HEK293T (cell line): ENCODE measurements at regions not wholly inside any gene's neighbourhood (a gene's known extent, or its start where the extent isn't known, plus 50 kb on each side); places are given as distances from the start of the nearest gene placed in this dataset.

ENCODE experiments used
- CTCF ChIA-PET: fragments of 350-600 bp; formaldehyde crosslinking; extraction: SDS; loops from one replicate; lab custom pipeline; 2021; ENCODE audit warnings: antibody characterized with exemption, inconsistent platforms; lab: Yijun Ruan, JAX
- POLR2A ChIA-PET: fragments of 350-600 bp; formaldehyde crosslinking; extraction: SDS; loops from one replicate; lab custom pipeline; 2020; ENCODE audit warnings: antibody characterized with exemption, inconsistent platforms; lab: Yijun Ruan, JAX
- DNase-seq: peaks from one replicate; pipeline ENCODE4 v3.0.0; 2012; ENCODE audit warnings: mixed read lengths; ENCODE audit errors: extremely low spot score
- ARNT ChIP-seq: fragments of 450-650 bp; IDR thresholded peaks from 2 replicates; pipeline ENCODE4 v1.6.1; 2017; ENCODE audit warnings: mild to moderate bottlenecking
- BHLHE40 ChIP-seq: fragments of 450-650 bp; IDR thresholded peaks from 2 replicates; pipeline ENCODE4 v1.6.1; 2016; ENCODE audit warnings: mild to moderate bottlenecking, moderate library complexity, borderline replicate concordance
- CTBP1 ChIP-seq: fragments of 450-650 bp; IDR thresholded peaks from 2 replicates; pipeline ENCODE4 v1.6.1; 2016; ENCODE audit warnings: borderline replicate concordance
- ELF4 ChIP-seq: fragments of 450-650 bp; IDR thresholded peaks from 2 replicates; pipeline ENCODE4 v1.6.1; 2017; ENCODE audit warnings: antibody characterized with exemption
- FOXA1 ChIP-seq: fragments of 450-650 bp; IDR thresholded peaks from 2 replicates; pipeline ENCODE4 v1.6.1; 2016; ENCODE audit warnings: mild to moderate bottlenecking
- FOXK2 ChIP-seq: fragments of 450-650 bp; IDR thresholded peaks from 2 replicates; pipeline ENCODE4 v1.6.1; 2016; ENCODE audit warnings: mild to moderate bottlenecking
- FOXM1 ChIP-seq: fragments of 450-650 bp; IDR thresholded peaks from 2 replicates; pipeline ENCODE4 v1.6.1; 2017; ENCODE audit warnings: mild to moderate bottlenecking, borderline replicate concordance
- HDGF ChIP-seq: fragments of 450-650 bp; IDR thresholded peaks from 2 replicates; pipeline ENCODE4 v1.6.1; 2017; ENCODE audit warnings: antibody characterized with exemption, borderline replicate concordance
- L3MBTL2 ChIP-seq: fragments of 450-650 bp; conservative IDR thresholded peaks from 2 replicates; pipeline ENCODE4 v1.6.1; 2016; ENCODE audit warnings: mild to moderate bottlenecking
- LEF1 ChIP-seq: fragments of 450-650 bp; IDR thresholded peaks from 2 replicates; pipeline ENCODE4 v1.6.1; 2017; ENCODE audit warnings: mild to moderate bottlenecking, borderline replicate concordance
- NFRKB ChIP-seq: fragments of 450-650 bp; IDR thresholded peaks from 2 replicates; pipeline ENCODE4 v1.6.1; 2016; ENCODE audit warnings: mild to moderate bottlenecking, moderate library complexity
- SP1 ChIP-seq: fragments of 450-650 bp; IDR thresholded peaks from 2 replicates; pipeline ENCODE4 v1.6.1; 2017
- SUZ12 ChIP-seq: fragments of 450-650 bp; IDR thresholded peaks from 2 replicates; pipeline ENCODE4 v1.6.1; 2016; ENCODE audit warnings: mild to moderate bottlenecking
- TARDBP ChIP-seq: fragments of 450-650 bp; IDR thresholded peaks from 2 replicates; pipeline ENCODE4 v1.6.1; 2016
- ZNF384 ChIP-seq: fragments of 450-650 bp; IDR thresholded peaks from 2 replicates; pipeline ENCODE4 v1.6.1; 2016
- TF ChIP-seq, protein P1 (sequence below): fragments of 450-650 bp; IDR thresholded peaks from 2 replicates; pipeline ENCODE4 v1.6.1; 2016

DNA sequence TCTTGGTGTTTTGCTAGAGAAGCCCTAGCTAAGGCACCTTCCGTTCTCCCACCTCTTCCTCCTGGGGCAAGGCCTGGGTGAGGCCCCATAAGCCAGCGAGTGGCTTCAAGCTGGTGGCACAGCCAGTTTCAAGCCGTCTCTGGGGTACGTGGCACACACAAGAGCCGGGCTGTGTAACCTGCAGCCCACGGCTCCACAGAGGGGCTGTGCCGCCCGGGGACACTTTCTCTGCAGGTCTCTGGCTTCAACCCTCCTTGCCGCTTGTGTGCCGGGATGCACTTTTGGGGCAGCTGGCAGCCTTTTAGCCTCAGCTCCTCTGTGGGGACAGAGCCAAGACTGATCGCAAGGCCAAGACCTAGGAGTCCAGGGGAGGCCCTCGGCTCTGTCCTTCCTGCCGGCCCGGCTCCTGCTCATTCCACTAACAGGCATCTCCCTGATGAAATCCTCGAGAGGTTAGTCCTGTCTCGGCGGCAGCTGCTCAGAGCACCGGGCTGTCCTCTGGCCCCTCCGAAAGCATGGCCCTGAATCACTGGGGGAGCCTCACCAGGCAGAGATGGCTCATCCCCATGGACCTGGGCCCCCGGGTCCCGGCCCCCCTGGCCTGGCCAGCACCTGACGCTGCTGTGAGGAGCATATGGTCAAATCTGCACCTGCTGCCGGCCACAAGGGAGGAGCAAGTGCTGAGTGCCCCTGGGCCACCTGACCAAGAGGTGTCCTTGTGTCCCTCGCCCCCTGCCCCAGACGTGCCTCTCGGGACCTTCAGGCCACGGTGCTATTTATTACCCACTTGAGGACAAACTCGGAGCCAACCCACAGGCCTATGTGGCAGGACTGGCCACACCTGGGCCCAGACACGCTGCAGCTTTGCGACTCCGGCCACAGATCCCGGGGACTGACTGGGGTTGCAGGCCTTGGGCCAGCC lies 98.5 kb downstream of the METRNL start:
- no peak for DNase-seq
- CTCF ChIA-PET = no interaction called here
- TF ChIP-seq NFRKB (no peak), FOXM1 (no peak), BHLHE40 (no peak), TARDBP (no peak), ARNT (no peak), ELF4 (no peak), SUZ12 (no peak), FOXK2 (no peak), L3MBTL2 (no peak), ZNF384 (no peak)
- TF ChIP-seq, protein P1, sequence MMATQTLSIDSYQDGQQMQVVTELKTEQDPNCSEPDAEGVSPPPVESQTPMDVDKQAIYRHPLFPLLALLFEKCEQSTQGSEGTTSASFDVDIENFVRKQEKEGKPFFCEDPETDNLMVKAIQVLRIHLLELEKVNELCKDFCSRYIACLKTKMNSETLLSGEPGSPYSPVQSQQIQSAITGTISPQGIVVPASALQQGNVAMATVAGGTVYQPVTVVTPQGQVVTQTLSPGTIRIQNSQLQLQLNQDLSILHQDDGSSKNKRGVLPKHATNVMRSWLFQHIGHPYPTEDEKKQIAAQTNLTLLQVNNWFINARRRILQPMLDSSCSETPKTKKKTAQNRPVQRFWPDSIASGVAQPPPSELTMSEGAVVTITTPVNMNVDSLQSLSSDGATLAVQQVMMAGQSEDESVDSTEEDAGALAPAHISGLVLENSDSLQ = no peak
- POLR2A ChIA-PET = interaction anchor here (0.7 kb wide), 1 partner anchor 120 kb away, joined by 4 read pairs; no protein-coding TSS in a partner anchor

DNA sequence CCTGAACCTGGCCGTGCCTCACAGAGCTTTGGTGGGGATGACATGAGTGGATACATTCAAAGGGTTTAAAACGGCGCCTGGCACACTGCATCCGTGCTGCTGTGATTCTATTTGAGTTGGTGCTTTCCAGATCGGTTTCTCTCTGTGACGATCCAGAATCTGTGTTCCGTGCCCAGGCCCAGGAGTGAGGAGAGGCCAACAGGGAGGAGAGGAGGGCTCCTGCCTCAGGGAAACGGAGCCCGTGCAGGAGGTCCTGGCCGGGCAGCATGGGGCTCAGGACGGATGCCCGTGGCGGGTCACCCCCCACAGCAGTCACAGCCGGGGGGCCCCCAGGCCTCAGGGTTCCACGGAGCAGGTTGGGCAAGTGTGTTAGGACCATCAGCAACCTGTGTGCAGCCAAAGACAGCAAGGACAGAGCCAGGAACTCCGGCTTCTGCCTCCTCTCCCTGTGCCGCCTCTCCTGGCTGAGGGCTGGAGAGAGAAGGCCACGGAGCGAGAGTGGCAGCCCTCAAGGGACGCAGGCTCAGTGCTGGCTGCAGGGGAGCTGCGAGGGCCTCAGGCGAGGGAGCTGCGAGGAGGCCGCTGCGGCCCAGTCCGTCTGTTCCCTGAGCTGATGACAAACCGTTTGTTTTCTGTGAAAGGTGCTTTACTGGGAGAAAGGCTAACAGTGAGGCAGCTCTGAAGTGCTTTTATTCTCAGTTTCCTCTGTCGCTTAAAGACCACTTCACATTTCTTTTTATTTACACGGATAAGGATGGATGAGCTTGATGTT lies 99.3 kb downstream of the METRNL start:
- DNase-seq = no peak
- ChIA-PET POLR2A (no interaction called here), CTCF (no interaction called here)
- TF ChIP-seq FOXK2 (no peak), ARNT (no peak), CTBP1 (no peak), SP1 (no peak), TARDBP (no peak), FOXA1 (no peak), SUZ12 (no peak), FOXM1 (no peak), BHLHE40 (no peak), L3MBTL2 (no peak), NFRKB (no peak), LEF1 (no peak), ELF4 (no peak), ZNF384 (no peak), HDGF (no peak)
- TF ChIP-seq, protein P1 = no peak

DNA sequence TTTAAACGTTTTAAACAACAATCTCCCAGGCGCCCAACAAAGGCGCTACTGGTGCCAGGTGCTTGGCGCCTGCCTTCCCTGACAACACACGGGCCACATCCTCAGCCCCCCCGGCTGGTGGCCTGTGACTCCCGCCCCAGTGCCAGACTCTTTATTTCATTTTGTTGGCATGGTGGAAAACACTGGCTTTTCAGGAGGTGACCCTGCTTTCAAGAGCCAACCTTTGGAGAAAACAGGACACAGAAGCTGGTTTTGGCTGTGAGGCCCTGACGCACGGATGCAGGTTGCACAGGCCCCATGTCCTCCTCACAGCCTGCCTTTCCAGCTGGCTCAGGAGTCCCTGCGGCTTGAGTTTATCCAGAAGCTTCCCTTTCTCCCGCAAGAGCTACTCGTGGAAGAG lies 100.0 kb downstream of the METRNL start:
- POLR2A ChIA-PET = no interaction called here
- CTCF ChIA-PET = no interaction called here
- TF ChIP-seq ELF4 (no peak), LEF1 (no peak), ZNF384 (no peak), CTBP1 (no peak), TARDBP (no peak), FOXA1 (no peak), L3MBTL2 (no peak), SUZ12 (no peak), NFRKB (no peak), FOXK2 (no peak), HDGF (no peak), BHLHE40 (no peak), FOXM1 (no peak), SP1 (no peak), ARNT (no peak)
- TF ChIP-seq, protein P1 = no peak
- DNase-seq = no peak

DNA sequence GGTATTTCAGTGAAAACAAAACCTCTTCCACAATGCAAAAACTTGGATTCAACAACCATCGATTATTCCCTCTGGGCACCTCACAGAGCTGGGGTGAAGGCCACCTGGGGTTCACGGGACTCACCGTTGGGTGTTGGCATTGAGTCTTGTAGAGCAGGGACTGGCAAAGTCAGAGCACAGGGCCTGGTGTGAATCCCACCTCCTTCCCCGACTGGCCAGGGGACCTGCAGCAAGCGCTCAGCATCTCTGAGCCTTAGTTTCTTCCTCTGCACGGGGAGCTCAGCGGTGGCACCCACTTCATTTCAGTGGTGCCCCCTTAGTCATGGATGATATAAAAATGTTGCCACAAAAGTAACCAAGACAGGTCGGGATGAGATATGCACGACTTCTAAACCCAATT lies 100.4 kb downstream of the METRNL start:
- CTCF ChIA-PET = no interaction called here
- POLR2A ChIA-PET = no interaction called here
- no peak for TF ChIP-seq TARDBP
- TF ChIP-seq ELF4 = no peak
- no peak for TF ChIP-seq L3MBTL2
- no peak for TF ChIP-seq ZNF384
- no peak for TF ChIP-seq NFRKB
- no peak for TF ChIP-seq FOXM1
- no peak for DNase-seq

DNA sequence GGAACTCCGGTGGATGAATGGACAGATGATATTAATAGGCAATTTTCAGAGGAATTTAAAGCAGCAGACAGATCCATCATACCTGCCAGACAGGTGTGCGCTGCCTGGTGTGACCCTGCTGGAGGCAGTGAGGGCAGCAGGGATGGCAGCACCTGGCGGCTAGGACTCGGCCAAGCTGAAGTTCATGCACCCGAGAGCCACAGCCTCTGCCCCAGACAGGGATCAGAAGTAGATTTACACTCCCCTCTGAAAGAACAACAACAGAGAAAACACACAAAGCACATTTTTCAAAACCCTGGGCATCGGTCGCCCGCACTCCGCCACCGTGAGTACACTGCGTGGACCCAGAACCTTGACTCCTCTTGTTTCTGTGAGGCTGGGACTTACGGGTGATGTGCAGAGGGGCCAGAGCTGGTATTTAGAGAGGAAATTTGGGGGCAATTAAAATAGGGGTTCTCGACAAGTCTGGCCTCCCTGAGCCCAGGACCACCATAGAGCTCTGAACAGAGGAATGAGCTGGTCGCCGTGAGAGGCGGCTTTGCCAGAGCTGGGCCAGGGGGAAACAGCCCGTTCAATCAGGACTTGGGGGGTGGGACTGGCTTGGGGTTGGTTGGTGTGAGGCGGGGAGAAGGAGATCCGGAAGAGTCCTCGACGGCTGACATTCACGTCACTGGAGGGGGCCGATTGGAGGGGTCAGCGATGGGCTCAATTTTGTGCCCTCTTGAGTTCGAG lies 101.0 kb downstream of the METRNL start:
- TF ChIP-seq, protein P1 = no peak
- no peak for TF ChIP-seq FOXA1
- no peak for TF ChIP-seq CTBP1
- no peak for TF ChIP-seq ARNT
- TF ChIP-seq TARDBP = no peak
- TF ChIP-seq HDGF = no peak
- TF ChIP-seq ELF4 = no peak
- TF ChIP-seq ZNF384 = no peak
- TF ChIP-seq SUZ12 = no peak
- no peak for TF ChIP-seq SP1
- TF ChIP-seq FOXK2 = no peak
- no peak for TF ChIP-seq FOXM1
- no peak for TF ChIP-seq BHLHE40
- no peak for TF ChIP-seq LEF1
- TF ChIP-seq NFRKB = no peak
- TF ChIP-seq L3MBTL2 = no peak
- ChIA-PET POLR2A (interaction anchor here (1.1 kb wide), 1 partner anchor 43 kb away, joined by 3 read pairs; no protein-coding TSS in a partner anchor), CTCF (no interaction called here)
- DNase-seq = no peak
